A673 (cell line): ENCODE measurements at regions not wholly inside any gene's neighbourhood (a gene's known extent, or its start where the extent isn't known, plus 50 kb on each side); places are given as distances from the start of the nearest gene placed in this dataset.

Experiments
- BruUV-seq: library from RNA; stranded (reverse); fragments of 400-500 nt; replicated peaks from 2 replicates; lab custom pipeline; 2021; lab: Mats Ljungman, UMichigan
- CTCF ChIA-PET: fragments of 300-600 bp; sonication (Branson Sonifier 250); formaldehyde crosslinking; loops from one replicate; lab custom pipeline; 2022; ENCODE audit warnings: antibody characterized with exemption; lab: Charles Lee
- POLR2A ChIA-PET: fragments of 300-600 bp; sonication (Branson Sonifier 250); formaldehyde crosslinking; loops from one replicate; lab custom pipeline; 2022; ENCODE audit warnings: antibody characterized with exemption; ENCODE audit not compliant: low non-redundant PET; lab: Charles Lee
- DNase-seq: peaks from one replicate; pipeline ENCODE4 v3.0.0-alpha.2; 2015; ENCODE audit warnings: low spot score
- H3K27ac ChIP-seq: fragments of 200-600 bp; sonication (generic); 2 replicates; pipeline ENCODE4 v1.5.1; 2016; ENCODE audit warnings: mixed run types, low read depth, mild to moderate bottlenecking, mixed read lengths, antibody characterized with exemption, low read length; ENCODE audit not compliant: poor library complexity, severe bottlenecking
- H3K27me3 ChIP-seq: fragments of 200-600 bp; sonication (generic); replicated peaks from 2 replicates; pipeline ENCODE4 v1.6.1; 2017; ENCODE audit warnings: mixed run types, low read depth, mild to moderate bottlenecking, mixed read lengths, antibody characterized with exemption, low read length; ENCODE audit not compliant: insufficient read depth, poor library complexity
- H3K36me3 ChIP-seq: fragments of 200-600 bp; sonication (generic); 2 replicates; pipeline ENCODE4 v1.6.1; 2016; ENCODE audit warnings: mixed run types, mild to moderate bottlenecking, mixed read lengths, antibody characterized with exemption, low read length; ENCODE audit not compliant: insufficient read depth, poor library complexity, severe bottlenecking
- H3K4me1 ChIP-seq: fragments of 200-600 bp; sonication (generic); 2 replicates; pipeline ENCODE4 v1.6.1; 2017; ENCODE audit warnings: mixed run types, mild to moderate bottlenecking, mixed read lengths, antibody characterized with exemption, low read length; ENCODE audit not compliant: insufficient read depth, poor library complexity, severe bottlenecking
- H3K4me3 ChIP-seq: fragments of 200-600 bp; sonication (generic); 2 replicates; pipeline ENCODE4 v1.5.1; 2016; ENCODE audit warnings: low read depth, mixed run types, mild to moderate bottlenecking, mixed read lengths, low read length; ENCODE audit not compliant: poor library complexity, severe bottlenecking
- H3K9me3 ChIP-seq: fragments of 200-600 bp; sonication (generic); 2 replicates; pipeline ENCODE4 v1.6.1; 2016; ENCODE audit warnings: mixed run types, low read depth, mild to moderate bottlenecking, mixed read lengths, antibody characterized with exemption, low read length; ENCODE audit not compliant: poor library complexity, severe bottlenecking
- EZH2 ChIP-seq: fragments of 200-600 bp; sonication (generic); IDR thresholded peaks from 2 replicates; pipeline ENCODE4 v1.6.1; 2017; ENCODE audit warnings: borderline replicate concordance, low read depth, mild to moderate bottlenecking, mixed read lengths, antibody characterized with exemption, low read length; ENCODE audit not compliant: poor library complexity, severe bottlenecking
- intact Hi-C: fragments of 100-400 bp; cut with micrococcal nuclease; formaldehyde crosslinking; loops from one replicate; pipeline ENCODE4 v1.10.0; 2022; ENCODE audit not compliant: unreplicated experiment
- TF ChIP-seq, protein P1 (sequence below): fragments of 300-800, 200-600 bp; sonication (generic); conservative IDR thresholded peaks from 2 replicates; pipeline ENCODE4 v1.5.1; 2017; ENCODE audit warnings: low read depth, mild to moderate bottlenecking, antibody characterized with exemption, low read length, moderate library complexity, mixed read lengths

DNA sequence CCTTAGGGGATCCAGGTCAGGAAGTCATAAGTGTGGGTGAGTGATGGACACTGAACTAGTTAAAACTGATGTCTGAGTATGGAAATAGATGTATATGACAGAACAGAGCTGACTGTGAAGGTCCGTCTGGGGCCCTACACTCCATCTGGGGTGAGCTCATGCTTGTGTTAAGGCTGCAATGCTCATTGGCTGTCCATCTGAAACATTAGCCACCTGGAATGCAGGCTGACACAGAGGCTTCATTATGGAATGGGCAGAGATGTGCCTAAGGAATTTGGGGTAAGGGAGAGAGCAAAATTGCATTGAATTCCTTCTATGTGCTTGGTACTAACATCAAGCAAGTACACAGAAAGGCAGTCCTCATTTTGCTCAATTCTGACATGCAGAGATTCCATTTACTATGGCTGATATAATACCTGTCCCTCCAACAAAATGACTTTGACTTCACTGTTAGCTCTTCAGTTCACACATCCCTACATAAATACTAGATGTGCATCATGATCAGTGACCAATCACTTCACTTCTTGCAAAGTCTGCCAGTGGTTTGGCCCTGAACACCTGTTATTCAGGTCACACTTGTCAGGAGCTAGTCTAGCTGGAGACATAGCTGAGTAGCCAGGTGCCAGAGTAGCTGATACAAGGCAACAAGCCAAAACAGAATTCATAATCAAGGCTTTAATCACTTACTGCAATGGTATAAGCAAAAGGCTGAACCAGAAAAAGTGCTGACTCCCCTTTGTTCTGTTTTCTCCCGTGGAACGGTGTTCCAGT lies 128.9 kb upstream of the VWC2 start:
- no TSS peak for BruUV-seq
- TF ChIP-seq, protein P1, sequence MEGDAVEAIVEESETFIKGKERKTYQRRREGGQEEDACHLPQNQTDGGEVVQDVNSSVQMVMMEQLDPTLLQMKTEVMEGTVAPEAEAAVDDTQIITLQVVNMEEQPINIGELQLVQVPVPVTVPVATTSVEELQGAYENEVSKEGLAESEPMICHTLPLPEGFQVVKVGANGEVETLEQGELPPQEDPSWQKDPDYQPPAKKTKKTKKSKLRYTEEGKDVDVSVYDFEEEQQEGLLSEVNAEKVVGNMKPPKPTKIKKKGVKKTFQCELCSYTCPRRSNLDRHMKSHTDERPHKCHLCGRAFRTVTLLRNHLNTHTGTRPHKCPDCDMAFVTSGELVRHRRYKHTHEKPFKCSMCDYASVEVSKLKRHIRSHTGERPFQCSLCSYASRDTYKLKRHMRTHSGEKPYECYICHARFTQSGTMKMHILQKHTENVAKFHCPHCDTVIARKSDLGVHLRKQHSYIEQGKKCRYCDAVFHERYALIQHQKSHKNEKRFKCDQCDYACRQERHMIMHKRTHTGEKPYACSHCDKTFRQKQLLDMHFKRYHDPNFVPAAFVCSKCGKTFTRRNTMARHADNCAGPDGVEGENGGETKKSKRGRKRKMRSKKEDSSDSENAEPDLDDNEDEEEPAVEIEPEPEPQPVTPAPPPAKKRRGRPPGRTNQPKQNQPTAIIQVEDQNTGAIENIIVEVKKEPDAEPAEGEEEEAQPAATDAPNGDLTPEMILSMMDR = no peak
- TF ChIP-seq EZH2 = no peak
- no peaks in the 10 kb centered on the region for H3K36me3 ChIP-seq
- no peaks in the 10 kb centered on the region for H3K9me3 ChIP-seq
- POLR2A ChIA-PET = no interaction called here
- CTCF ChIA-PET = no interaction called here
- intact Hi-C loops = no loop called here
- H3K4me3 ChIP-seq = no peak overlapping the region
- no peak for DNase-seq
- H3K27ac ChIP-seq = no peak overlapping the region
- no peaks in the 10 kb centered on the region for H3K4me1 ChIP-seq
- no peaks in the 10 kb centered on the region for H3K27me3 ChIP-seq

DNA sequence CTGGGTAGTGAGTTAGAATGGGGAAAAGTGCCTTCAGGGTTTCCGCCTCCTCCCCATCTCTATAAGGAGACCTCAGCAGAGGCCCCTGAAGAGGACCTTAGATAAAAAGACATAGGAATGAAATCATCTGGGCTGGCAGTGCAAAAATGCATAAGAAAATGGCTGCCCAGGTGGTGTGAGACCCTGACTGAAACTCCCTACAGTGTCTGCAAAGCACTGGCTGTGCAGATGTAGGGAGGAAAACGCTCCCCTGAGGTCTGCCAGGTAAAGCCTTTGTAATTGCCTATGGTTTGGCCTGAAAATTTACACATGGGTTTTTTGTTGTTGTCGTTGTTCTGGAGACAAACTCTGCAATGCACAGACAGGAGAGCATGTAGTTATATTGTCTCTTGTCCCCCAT lies 128.1 kb upstream of the VWC2 start:
- H3K36me3 ChIP-seq = no peaks in the 10 kb centered on the region
- H3K4me1 ChIP-seq = no peaks in the 10 kb centered on the region
- no peak overlapping the region for H3K4me3 ChIP-seq
- ChIA-PET POLR2A (no interaction called here), CTCF (no interaction called here)
- intact Hi-C loops = no loop called here
- H3K27ac ChIP-seq = no peak overlapping the region
- TF ChIP-seq EZH2 = no peak
- TF ChIP-seq, protein P1 = no peak
- BruUV-seq = no TSS peak
- H3K27me3 ChIP-seq = no peaks in the 10 kb centered on the region
- DNase-seq = no peak
- H3K9me3 ChIP-seq = no peaks in the 10 kb centered on the region

DNA sequence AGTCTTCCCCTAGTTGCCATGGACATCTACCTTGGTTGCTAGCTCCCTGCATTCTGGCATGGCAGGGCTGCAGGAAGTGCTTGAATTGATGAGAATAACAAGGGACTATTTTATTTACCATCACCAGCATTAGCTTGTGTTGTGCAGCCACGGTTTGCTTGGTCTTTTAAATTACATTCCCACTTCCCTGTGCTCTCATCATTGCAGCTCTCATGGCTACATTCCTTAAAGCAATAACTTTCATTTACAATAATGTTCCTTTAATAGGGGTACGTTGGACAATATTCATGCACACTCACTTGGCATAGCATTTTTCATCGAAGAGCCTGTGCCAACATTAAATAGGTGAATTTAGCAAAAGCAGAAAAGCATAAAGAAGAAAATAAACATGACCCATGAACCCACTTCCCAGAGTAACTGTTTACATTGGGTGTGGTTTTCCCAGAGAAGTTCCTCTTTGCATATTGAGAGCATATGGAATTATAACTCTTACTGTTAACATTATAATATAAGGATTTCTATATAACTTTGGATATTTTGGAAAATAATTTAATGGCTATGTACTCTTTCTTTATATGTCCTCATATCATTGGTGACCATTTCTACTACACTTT lies 113.2 kb upstream of the VWC2 start:
- no TSS peak for BruUV-seq
- CTCF ChIA-PET = no interaction called here
- Histone ChIP-seq H3K4me1 (no peaks in the 10 kb centered on the region), H3K9me3 (peaks cover 13% of the 10 kb centered on the region), H3K36me3 (no peaks in the 10 kb centered on the region), H3K27me3 (no peaks in the 10 kb centered on the region), H3K27ac (no peak overlapping the region), H3K4me3 (no peak overlapping the region)
- POLR2A ChIA-PET = no interaction called here
- no peak for DNase-seq
- TF ChIP-seq EZH2 = no peak
- TF ChIP-seq, protein P1 = no peak
- intact Hi-C loops = no loop called here
